Sigmoid colon (tissue), 6 donors: ENCODE measurements at regions not wholly inside any gene's neighbourhood (a gene's known extent, or its start where the extent isn't known, plus 50 kb on each side); places are given as distances from the start of the nearest gene placed in this dataset.

Source experiments
- DNase-seq: peaks from one replicate; pipeline ENCODE4 v3.0.0-alpha.2; 2019
- H3K27ac ChIP-seq, 4 donors: fragments of 200-600 bp; sonication (generic); one replicate each; pipeline ENCODE4 v1.5.1; 2016 to 2019; ENCODE audit warnings: mild to moderate bottlenecking in 1 of 4
- H3K27me3 ChIP-seq, 3 donors: fragments of 200-600 bp; sonication (generic); one replicate each; pipeline ENCODE4 v1.5.1; 2019; ENCODE audit warnings: mild to moderate bottlenecking in 1 of 3
- H3K36me3 ChIP-seq, 4 donors: fragments of 200-600 bp; sonication (generic); one replicate each; pipeline ENCODE4 v1.5.1; 2016 to 2019
- H3K4me1 ChIP-seq, 4 donors: fragments of 200-600 bp; sonication (generic); one replicate each; pipeline ENCODE4 v1.5.1; 2017 to 2019
- H3K4me3 ChIP-seq, 4 donors: fragments of 200-600 bp; sonication (generic); one replicate each; pipeline ENCODE4 v1.5.1; 2017 to 2019; ENCODE audit warnings: mild to moderate bottlenecking in 2 of 4, moderate library complexity in 1 of 4
- H3K9me3 ChIP-seq, 4 donors: fragments of 200-600 bp in 3 of 4; sonication (generic) in 3 of 4; one replicate each; pipeline versions ENCODE4 v1.5.1 to v1.6.1; 2013 to 2019
- EP300 ChIP-seq, 4 donors: sonication (generic); formaldehyde crosslinking; IDR thresholded peaks; one replicate each; pipeline ENCODE4 v1.6.1; 2017; ENCODE audit warnings: antibody characterized with exemption in 4 of 4
- POLR2A ChIP-seq, 2 donors: fragments of 450-650 bp; IDR thresholded peaks; one replicate each; pipeline ENCODE4 v1.6.1; 2016; ENCODE audit warnings: antibody characterized with exemption in 2 of 2, mild to moderate bottlenecking in 2 of 2, moderate library complexity in 2 of 2
- POLR2AphosphoS5 ChIP-seq, 4 donors: sonication (generic); formaldehyde crosslinking; IDR thresholded peaks; one replicate each; pipeline ENCODE4 v1.6.1; 2017; ENCODE audit warnings: antibody characterized with exemption in 4 of 4
- WGBS, 2 donors: extraction: QIAGEN DNeasy Blood & Tissue Kit; methylation state at CpG; one replicate each; pipeline ENCODE4 v1.1.7; 2013; 5-methylcytosine and 5-hydroxymethylcytosine counted together
- intact Hi-C: fragments of 100-400 bp; cut with DNase I; formaldehyde crosslinking; loops from one replicate; pipeline ENCODE4 v1.15.1; 2023
- TF ChIP-seq, protein P1 (sequence below), 4 experiments: fragments of 450-650 bp in 3 of 4; fragments of 200-600 bp in 1 of 4; IDR thresholded peaks; one replicate each; pipeline ENCODE4 v1.5.1; 2016 to 2019; ENCODE audit warnings: antibody characterized with exemption in 4 of 4, mild to moderate bottlenecking in 3 of 4, moderate library complexity in 2 of 4
- donor health status: healthy with polysubstance abuse.
- donor health status: healthy.

DNA sequence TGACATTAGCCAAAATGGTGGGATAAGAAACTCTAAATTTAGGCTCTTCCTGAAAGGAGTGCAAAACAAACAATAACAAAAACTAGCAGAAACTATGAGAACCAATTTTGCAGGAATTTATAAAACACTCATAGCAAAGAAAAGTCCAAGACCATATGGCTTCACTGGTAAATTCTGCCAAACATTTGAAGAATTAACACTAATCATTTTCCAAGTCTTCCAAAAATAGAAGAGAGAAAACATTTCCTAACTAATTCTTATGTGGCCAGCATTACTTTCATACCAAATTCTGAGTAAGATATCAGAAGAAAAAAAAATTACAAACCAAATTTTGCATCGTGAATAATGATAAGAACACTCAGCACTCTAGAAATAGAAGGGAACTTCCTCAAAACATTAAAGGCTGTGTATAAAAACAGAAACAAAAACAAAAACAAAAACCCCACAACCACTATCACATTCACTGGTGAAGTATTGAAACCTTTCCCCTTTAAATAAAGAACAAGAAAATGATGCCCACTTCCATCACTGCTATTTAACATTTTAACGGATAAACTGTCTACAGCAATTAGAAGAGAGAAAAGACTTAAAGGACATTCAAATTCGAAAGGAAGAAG, 524.3 kb upstream of the GALNTL6 start:
- intact Hi-C loops = no loop called here
- no peaks in the 10 kb centered on the region for H3K36me3 ChIP-seq
- no peak overlapping the region for H3K4me3 ChIP-seq
- H3K9me3 ChIP-seq = no peaks in the 10 kb centered on the region
- no peak for TF ChIP-seq POLR2AphosphoS5 (IDR thresholded peaks at IDR 0.05)
- TF ChIP-seq EP300 (IDR thresholded peaks at IDR 0.05) = no peak
- no peak for TF ChIP-seq POLR2A (IDR thresholded peaks at IDR 0.05)
- TF ChIP-seq, protein P1, sequence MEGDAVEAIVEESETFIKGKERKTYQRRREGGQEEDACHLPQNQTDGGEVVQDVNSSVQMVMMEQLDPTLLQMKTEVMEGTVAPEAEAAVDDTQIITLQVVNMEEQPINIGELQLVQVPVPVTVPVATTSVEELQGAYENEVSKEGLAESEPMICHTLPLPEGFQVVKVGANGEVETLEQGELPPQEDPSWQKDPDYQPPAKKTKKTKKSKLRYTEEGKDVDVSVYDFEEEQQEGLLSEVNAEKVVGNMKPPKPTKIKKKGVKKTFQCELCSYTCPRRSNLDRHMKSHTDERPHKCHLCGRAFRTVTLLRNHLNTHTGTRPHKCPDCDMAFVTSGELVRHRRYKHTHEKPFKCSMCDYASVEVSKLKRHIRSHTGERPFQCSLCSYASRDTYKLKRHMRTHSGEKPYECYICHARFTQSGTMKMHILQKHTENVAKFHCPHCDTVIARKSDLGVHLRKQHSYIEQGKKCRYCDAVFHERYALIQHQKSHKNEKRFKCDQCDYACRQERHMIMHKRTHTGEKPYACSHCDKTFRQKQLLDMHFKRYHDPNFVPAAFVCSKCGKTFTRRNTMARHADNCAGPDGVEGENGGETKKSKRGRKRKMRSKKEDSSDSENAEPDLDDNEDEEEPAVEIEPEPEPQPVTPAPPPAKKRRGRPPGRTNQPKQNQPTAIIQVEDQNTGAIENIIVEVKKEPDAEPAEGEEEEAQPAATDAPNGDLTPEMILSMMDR (IDR thresholded peaks at IDR 0.05) = no peak
- no peak overlapping the region for H3K27ac ChIP-seq
- no peaks in the 10 kb centered on the region for H3K4me1 ChIP-seq
- 63 to 75% methylated on average over 3 of the region's 3 CpGs for WGBS, 2 donors
- no peaks in the 10 kb centered on the region for H3K27me3 ChIP-seq
- no peak for DNase-seq

DNA sequence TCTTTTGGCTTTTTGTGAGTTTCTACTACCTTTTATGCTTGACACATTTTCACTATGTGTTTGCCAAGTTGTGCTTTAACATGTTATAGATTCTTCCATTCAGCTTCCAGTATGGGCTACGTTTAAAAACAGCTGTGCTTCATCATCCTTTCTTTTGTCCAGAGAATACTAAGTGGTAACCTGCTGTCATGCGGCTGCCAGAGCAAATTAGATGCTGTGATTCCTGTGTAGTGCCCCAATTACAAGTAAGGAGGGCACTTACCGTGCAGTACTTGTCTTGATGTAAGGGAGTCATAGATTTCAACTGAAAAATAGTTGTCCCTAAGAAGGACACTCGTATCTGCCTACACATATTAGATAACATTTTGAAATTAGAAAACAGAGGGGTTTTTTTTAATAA, 531.8 kb upstream of the GALNTL6 start:
- Histone ChIP-seq H3K27me3 (no peaks in the 10 kb centered on the region), H3K4me1 (no peaks in the 10 kb centered on the region), H3K4me3 (no peak overlapping the region), H3K9me3 (no peaks in the 10 kb centered on the region), H3K27ac (no peak overlapping the region), H3K36me3 (no peaks in the 10 kb centered on the region)
- TF ChIP-seq POLR2AphosphoS5 (IDR thresholded peaks at IDR 0.05) (no peak), EP300 (IDR thresholded peaks at IDR 0.05) (no peak), POLR2A (IDR thresholded peaks at IDR 0.05) (no peak)
- TF ChIP-seq, protein P1 (IDR thresholded peaks at IDR 0.05) = no peak
- intact Hi-C loops = no loop called here
- 63 to 77% methylated on average over 4 of the region's 4 CpGs for WGBS, 2 donors
- no peak for DNase-seq

DNA sequence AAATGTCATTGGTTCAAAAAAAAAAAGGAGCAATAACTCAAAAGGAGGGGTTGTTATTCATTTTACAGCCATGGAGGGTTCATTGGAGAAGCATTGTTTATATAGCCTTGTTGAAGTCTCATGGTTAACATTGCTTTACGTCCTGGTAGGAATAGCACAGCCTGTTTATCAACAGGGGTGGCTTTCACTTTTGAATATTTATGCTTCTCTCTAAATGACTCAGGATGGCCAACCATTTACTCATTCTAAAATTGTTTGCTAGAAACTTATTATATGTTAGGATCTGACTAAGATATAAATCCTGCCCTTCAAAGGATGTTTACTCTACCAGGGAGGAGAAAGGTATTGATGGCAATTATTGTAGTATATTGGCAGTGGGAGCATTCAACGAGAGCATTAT, 534.1 kb upstream of the GALNTL6 start:
- H3K36me3 ChIP-seq = no peaks in the 10 kb centered on the region
- H3K9me3 ChIP-seq = no peaks in the 10 kb centered on the region
- no peaks in the 10 kb centered on the region for H3K27me3 ChIP-seq
- intact Hi-C loops = no loop called here
- no peak overlapping the region for H3K27ac ChIP-seq
- TF ChIP-seq, protein P1 (IDR thresholded peaks at IDR 0.05) = no peak
- TF ChIP-seq EP300 (IDR thresholded peaks at IDR 0.05) (no peak), POLR2AphosphoS5 (IDR thresholded peaks at IDR 0.05) (no peak), POLR2A (IDR thresholded peaks at IDR 0.05) (no peak)
- 16 to 51% methylated on average over 2 of the region's 2 CpGs for WGBS, 2 donors
- H3K4me3 ChIP-seq = no peak overlapping the region
- H3K4me1 ChIP-seq = no peaks in the 10 kb centered on the region
- DNase-seq = no peak

DNA sequence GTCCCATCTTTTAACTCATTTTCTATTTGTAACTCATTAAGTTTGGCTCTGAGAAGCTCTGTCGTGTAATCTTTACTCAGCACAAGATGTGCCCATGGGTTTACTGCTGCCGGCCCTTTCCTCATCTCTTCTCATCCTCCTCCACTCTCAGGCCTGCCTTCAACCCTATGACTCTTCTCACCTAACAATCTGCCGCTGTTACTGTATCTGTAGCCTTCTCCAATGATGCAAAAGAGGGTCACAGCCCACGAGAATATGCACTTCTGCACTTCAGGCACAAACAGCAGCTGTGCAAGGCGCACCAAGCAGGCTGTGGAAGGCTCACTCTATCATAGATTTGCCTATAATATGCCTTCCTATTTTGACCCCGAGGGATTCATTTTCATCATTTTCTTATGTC, 546.5 kb upstream of the GALNTL6 start:
- H3K27me3 ChIP-seq = no peaks in the 10 kb centered on the region
- no peak overlapping the region for H3K4me3 ChIP-seq
- 59 to 75% methylated on average over 6 of the region's 6 CpGs for WGBS, 2 donors
- intact Hi-C loops = no loop called here
- H3K27ac ChIP-seq = no peak overlapping the region
- DNase-seq = no peak
- no peak for TF ChIP-seq POLR2A (IDR thresholded peaks at IDR 0.05)
- no peak for TF ChIP-seq EP300 (IDR thresholded peaks at IDR 0.05)
- TF ChIP-seq POLR2AphosphoS5 (IDR thresholded peaks at IDR 0.05) = no peak
- TF ChIP-seq, protein P1 (IDR thresholded peaks at IDR 0.05) = no peak
- H3K4me1 ChIP-seq = no peaks in the 10 kb centered on the region
- H3K9me3 ChIP-seq = no peaks in the 10 kb centered on the region
- H3K36me3 ChIP-seq = no peaks in the 10 kb centered on the region
